ENCODE measurements at regions not wholly inside any gene's neighbourhood (a gene's known extent, or its start where the extent isn't known, plus 50 kb on each side); places are given as distances from the start of the nearest gene placed in this dataset.

- DNase-seq (no peak), ATAC-seq (no peak)
- no peak for TF ChIP-seq CTCF (IDR thresholded peaks at IDR 0.05)
- Histone ChIP-seq H3K4me3 (no peak overlapping the region), H3K4me1 (no peaks in the 10 kb centered on the region), H3K27ac (no peak overlapping the region), H3K36me3 (no peaks in the 10 kb centered on the region), H3K9me3 (no peaks in the 10 kb centered on the region), H3K27me3 (no peaks in the 10 kb centered on the region)
- intact Hi-C loops (cut with DNase I), result no loop called here
Measured at GRCh38 chr4:33914386-33914785, 2329.9 kb downstream of the ARAP2 start.

GRCh38 chr4:33923469-33923868 is 2320.8 kb downstream of the ARAP2 start:
- Histone ChIP-seq H3K27me3 (no peaks in the 10 kb centered on the region), H3K9me3 (no peaks in the 10 kb centered on the region), H3K36me3 (no peaks in the 10 kb centered on the region), H3K27ac (no peak overlapping the region), H3K4me1 (no peaks in the 10 kb centered on the region), H3K4me3 (no peak overlapping the region)
- no peak for TF ChIP-seq CTCF (IDR thresholded peaks at IDR 0.05)
- ATAC-seq (no peak), DNase-seq (no peak)
- intact Hi-C loops (cut with DNase I), result no loop called here

- Histone ChIP-seq H3K27ac (no peak overlapping the region), H3K9me3 (no peaks in the 10 kb centered on the region), H3K27me3 (no peaks in the 10 kb centered on the region), H3K4me3 (no peak overlapping the region), H3K4me1 (no peaks in the 10 kb centered on the region), H3K36me3 (no peaks in the 10 kb centered on the region)
- no peak for TF ChIP-seq CTCF (IDR thresholded peaks at IDR 0.05)
- intact Hi-C loops (cut with DNase I), result no loop called here
- DNase-seq (no peak), ATAC-seq (no peak)
Measured at GRCh38 chr4:33924239-33924638, 2320.1 kb downstream of the ARAP2 start.

- Histone ChIP-seq H3K4me3 (no peak overlapping the region), H3K9me3 (no peaks in the 10 kb centered on the region), H3K27me3 (no peaks in the 10 kb centered on the region), H3K4me1 (no peaks in the 10 kb centered on the region), H3K27ac (no peak overlapping the region), H3K36me3 (no peaks in the 10 kb centered on the region)
- intact Hi-C loops (cut with DNase I), result no loop called here
- DNase-seq (no peak), ATAC-seq (no peak)
- TF ChIP-seq CTCF (IDR thresholded peaks at IDR 0.05), result no peak
Measured at GRCh38 chr4:33924811-33925210, 2319.5 kb downstream of the ARAP2 start.

GRCh38 chr4:33930497-33930896 is 2313.8 kb downstream of the ARAP2 start:
- Histone ChIP-seq H3K27ac (no peak overlapping the region), H3K4me3 (no peak overlapping the region), H3K36me3 (no peaks in the 10 kb centered on the region), H3K27me3 (no peaks in the 10 kb centered on the region), H3K9me3 (no peaks in the 10 kb centered on the region), H3K4me1 (no peaks in the 10 kb centered on the region)
- no peak for ATAC-seq
- no peak for TF ChIP-seq CTCF (IDR thresholded peaks at IDR 0.05)
- DNase-seq, result no peak
- intact Hi-C loops (cut with DNase I), result no loop called here

- H3K4me3 ChIP-seq, result no peak overlapping the region
- no peaks in the 10 kb centered on the region for H3K9me3 ChIP-seq
- no peak for DNase-seq
- H3K27ac ChIP-seq, result no peak overlapping the region
- no peaks in the 10 kb centered on the region for H3K36me3 ChIP-seq
- H3K27me3 ChIP-seq, result no peaks in the 10 kb centered on the region
- intact Hi-C loops (cut with DNase I), result no loop called here
- no peak for ATAC-seq
- TF ChIP-seq CTCF (IDR thresholded peaks at IDR 0.05), result no peak
- no peaks in the 10 kb centered on the region for H3K4me1 ChIP-seq
Measured at GRCh38 chr4:33931026-33931425, 2313.3 kb downstream of the ARAP2 start.
